HL-60 (cell line): ENCODE measurements at regions not wholly inside any gene's neighbourhood (a gene's known extent, or its start where the extent isn't known, plus 50 kb on each side); places are given as distances from the start of the nearest gene placed in this dataset.

ENCODE experiments used
- DNase-seq, 2 experiments: peaks; one replicate each; pipeline ENCODE4 v3.0.0-alpha.2; 2010 to 2020; ENCODE audit warnings: low read depth in 1 of 2, low spot score in 1 of 2
- H3K27ac ChIP-seq: fragments of 250-450 bp; sonication (Bioruptor Pico); replicated peaks from 2 replicates; pipeline ENCODE4 v1.5.1; 2020; ENCODE audit warnings: mild to moderate bottlenecking, moderate library complexity
- H3K27me3 ChIP-seq: fragments of 250-450 bp; sonication (Bioruptor Pico); 2 replicates; pipeline ENCODE4 v1.5.1; 2021; ENCODE audit warnings: mild to moderate bottlenecking, moderate library complexity; ENCODE audit not compliant: insufficient read depth, poor library complexity, severe bottlenecking
- H3K4me3 ChIP-seq: replicated peaks from 2 replicates; pipeline ENCODE4 v1.5.1; 2011; ENCODE audit warnings: mild to moderate bottlenecking, control low read depth, low read length; ENCODE audit not compliant: insufficient read depth
- GABPA ChIP-seq: IDR thresholded peaks from 2 replicates; pipeline ENCODE4 v1.6.1; 2012; ENCODE audit warnings: low read depth
- POLR2AphosphoS5 ChIP-seq: IDR thresholded peaks from 2 replicates; pipeline ENCODE4 v1.6.1; 2012; ENCODE audit warnings: low read depth
- REST ChIP-seq: IDR thresholded peaks from 2 replicates; pipeline ENCODE4 v1.6.1; 2012; ENCODE audit warnings: low read depth; ENCODE audit not compliant: insufficient replicate concordance
- SPI1 ChIP-seq: IDR thresholded peaks from 2 replicates; pipeline ENCODE4 v1.6.1; 2012; ENCODE audit warnings: low read depth, mild to moderate bottlenecking, borderline replicate concordance
- TF ChIP-seq, protein P1 (sequence below): IDR thresholded peaks from one replicate; pipeline ENCODE4 v1.5.1; 2011; ENCODE audit warnings: low read length, control low read depth, inconsistent platforms; ENCODE audit not compliant: insufficient read depth

DNA sequence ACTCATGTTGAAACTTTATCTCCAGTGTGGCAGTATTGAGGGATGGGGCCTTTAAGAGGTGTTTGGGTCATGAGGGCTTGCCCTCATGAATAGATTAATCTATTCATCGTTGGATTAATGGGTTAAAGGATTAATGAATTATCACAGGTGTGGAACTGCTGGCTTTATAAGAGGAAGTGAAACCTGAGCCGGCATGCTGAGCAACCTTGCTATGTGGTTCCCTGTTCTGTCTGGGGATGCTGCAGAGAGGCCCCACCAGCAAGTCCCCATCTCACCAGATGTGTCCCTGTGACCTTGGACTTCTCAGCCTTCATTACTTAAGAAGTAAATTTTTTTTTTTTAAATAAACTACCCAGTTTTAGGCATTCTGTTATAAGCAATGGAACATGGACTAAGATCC is 109.6 kb downstream of the DYRK2 start:
- H3K4me3 ChIP-seq = no peak overlapping the region
- no peak for TF ChIP-seq POLR2AphosphoS5
- TF ChIP-seq SPI1 = no peak
- no peak for TF ChIP-seq REST
- no peak for TF ChIP-seq GABPA
- TF ChIP-seq, protein P1, sequence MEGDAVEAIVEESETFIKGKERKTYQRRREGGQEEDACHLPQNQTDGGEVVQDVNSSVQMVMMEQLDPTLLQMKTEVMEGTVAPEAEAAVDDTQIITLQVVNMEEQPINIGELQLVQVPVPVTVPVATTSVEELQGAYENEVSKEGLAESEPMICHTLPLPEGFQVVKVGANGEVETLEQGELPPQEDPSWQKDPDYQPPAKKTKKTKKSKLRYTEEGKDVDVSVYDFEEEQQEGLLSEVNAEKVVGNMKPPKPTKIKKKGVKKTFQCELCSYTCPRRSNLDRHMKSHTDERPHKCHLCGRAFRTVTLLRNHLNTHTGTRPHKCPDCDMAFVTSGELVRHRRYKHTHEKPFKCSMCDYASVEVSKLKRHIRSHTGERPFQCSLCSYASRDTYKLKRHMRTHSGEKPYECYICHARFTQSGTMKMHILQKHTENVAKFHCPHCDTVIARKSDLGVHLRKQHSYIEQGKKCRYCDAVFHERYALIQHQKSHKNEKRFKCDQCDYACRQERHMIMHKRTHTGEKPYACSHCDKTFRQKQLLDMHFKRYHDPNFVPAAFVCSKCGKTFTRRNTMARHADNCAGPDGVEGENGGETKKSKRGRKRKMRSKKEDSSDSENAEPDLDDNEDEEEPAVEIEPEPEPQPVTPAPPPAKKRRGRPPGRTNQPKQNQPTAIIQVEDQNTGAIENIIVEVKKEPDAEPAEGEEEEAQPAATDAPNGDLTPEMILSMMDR = no peak
- DNase-seq = no peak

DNA sequence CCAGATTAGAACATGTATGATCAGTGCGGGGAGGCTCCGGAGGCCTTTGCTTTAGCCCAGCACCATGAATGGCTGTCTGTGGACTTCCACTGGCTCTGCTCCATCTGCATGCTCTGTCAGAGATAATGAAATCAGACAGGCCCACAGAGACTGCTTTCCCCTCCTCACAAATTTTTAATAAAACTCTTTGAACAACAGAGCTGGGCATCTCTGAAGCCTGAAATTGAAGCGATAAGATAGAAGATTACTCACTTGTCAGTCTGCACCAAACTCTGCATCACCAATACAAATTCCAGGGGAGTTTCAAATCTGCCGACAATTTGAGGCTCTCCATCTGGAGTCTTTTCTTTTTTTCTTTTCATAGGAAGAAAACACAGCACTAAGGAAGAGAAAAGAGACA is 110.0 kb downstream of the DYRK2 start:
- no peak for DNase-seq
- H3K27me3 ChIP-seq = no peaks in the 10 kb centered on the region
- H3K27ac ChIP-seq = no peak overlapping the region
- TF ChIP-seq SPI1 (no peak), POLR2AphosphoS5 (no peak), REST (no peak), GABPA (no peak)
- TF ChIP-seq, protein P1 = no peak
- H3K4me3 ChIP-seq = no peak overlapping the region

More for the DNA sequence above, 109.6 kb downstream of the DYRK2 start:
- no peak overlapping the region for H3K27ac ChIP-seq
- no peaks in the 10 kb centered on the region for H3K27me3 ChIP-seq

GRCh38 chr12:67759829-67760228 is 111.3 kb downstream of the DYRK2 start:
- Histone ChIP-seq H3K4me3 (no peak overlapping the region), H3K27me3 (no peaks in the 10 kb centered on the region), H3K27ac (no peak overlapping the region)
- no peak for TF ChIP-seq REST
- TF ChIP-seq, protein P1 = no peak
- TF ChIP-seq SPI1 = no peak
- no peak for TF ChIP-seq POLR2AphosphoS5
- TF ChIP-seq GABPA = no peak
- no peak for DNase-seq
